Neuron (in vitro differentiated cells): ENCODE measurements at regions not wholly inside any gene's neighbourhood (a gene's known extent, or its start where the extent isn't known, plus 50 kb on each side); places are given as distances from the start of the nearest gene placed in this dataset.

Experiments used
- H2AFZ ChIP-seq: one replicate; pipeline ENCODE4 v1.6.1; 2013; ENCODE audit warnings: low read depth, mild to moderate bottlenecking, inconsistent platforms, low read length, moderate library complexity
- H3K27me3 ChIP-seq: one replicate; pipeline ENCODE4 v1.6.1; 2013; ENCODE audit warnings: low read length; ENCODE audit not compliant: insufficient read depth
- H3K36me3 ChIP-seq: one replicate; pipeline ENCODE4 v1.6.1; 2013; ENCODE audit warnings: low read length; ENCODE audit not compliant: insufficient read depth
- H3K4me1 ChIP-seq: one replicate; pipeline ENCODE4 v1.6.1; 2013; ENCODE audit warnings: low read length; ENCODE audit not compliant: insufficient read depth
- H3K4me3 ChIP-seq: 2 replicates; pipeline ENCODE4 v1.5.1; 2013; ENCODE audit warnings: mild to moderate bottlenecking, low read length, moderate library complexity
- H3K9me3 ChIP-seq: one replicate; pipeline ENCODE4 v1.6.1; 2013; ENCODE audit warnings: low read length

DNA sequence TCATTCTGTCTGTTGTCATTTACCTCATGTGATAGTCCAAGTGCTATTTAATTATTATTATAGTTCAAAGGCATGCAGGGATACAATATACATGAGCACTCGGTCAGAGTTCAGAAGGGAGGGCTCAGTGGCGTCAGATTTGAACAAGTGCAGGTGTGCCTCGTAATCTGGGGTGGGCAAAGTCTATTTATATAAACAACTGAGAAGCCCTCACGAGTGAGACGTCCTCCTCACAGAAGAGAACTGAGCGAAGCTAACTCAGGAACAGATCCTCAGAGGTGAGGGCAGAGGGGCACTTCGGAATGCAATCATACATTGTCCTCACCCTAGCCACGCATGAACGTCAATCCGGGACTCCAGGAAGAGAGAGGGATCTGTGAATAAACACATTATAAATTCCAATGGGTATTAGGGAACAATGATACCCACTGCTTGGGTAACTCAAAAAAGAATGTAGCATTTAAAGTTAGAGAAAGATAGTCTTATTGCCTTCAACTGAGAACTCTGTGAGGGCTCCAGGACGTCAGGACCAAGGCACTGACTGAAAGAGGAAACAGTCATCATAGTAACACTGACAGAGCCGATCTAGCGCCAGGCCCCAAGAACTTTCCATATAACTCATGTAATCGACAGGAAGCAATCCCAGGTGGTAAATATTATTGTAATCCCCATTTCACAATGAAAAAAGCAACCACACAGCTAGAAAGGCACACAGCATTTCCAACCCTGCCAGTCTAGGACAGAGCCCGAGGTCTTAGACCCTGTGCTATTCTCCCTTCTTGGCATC is 127.1 kb upstream of the B3GALT2 start:
- H3K9me3 ChIP-seq = no peaks in the 10 kb centered on the region
- H3K36me3 ChIP-seq = no peaks in the 10 kb centered on the region
- H3K27me3 ChIP-seq = no peaks in the 10 kb centered on the region
- H3K4me3 ChIP-seq = no peak overlapping the region
- no peak overlapping the region for H2AFZ ChIP-seq
- H3K4me1 ChIP-seq = no peaks in the 10 kb centered on the region

DNA sequence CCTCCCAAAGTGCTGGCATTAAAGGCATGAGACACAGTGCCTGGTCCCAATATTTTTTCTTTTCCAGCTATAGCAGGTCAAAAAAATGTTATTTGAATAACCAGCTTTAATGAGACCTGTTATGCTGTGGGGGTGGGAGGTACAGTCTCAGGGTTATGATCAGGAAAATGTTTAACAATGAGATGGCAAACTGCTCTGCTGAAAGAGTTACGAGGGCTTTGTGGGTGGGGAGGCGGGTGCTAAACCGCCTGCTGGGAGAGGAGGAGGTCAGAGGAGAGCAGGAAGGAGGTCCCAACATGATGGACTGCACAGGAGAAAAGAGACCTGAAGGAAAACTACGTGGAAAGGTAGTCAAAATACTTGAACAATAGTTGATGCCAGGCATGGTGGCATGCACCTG is 126.0 kb upstream of the B3GALT2 start:
- Histone ChIP-seq H3K36me3 (no peaks in the 10 kb centered on the region), H3K4me3 (no peak overlapping the region), H3K4me1 (no peaks in the 10 kb centered on the region), H2AFZ (no peak overlapping the region), H3K27me3 (no peaks in the 10 kb centered on the region), H3K9me3 (no peaks in the 10 kb centered on the region)

DNA sequence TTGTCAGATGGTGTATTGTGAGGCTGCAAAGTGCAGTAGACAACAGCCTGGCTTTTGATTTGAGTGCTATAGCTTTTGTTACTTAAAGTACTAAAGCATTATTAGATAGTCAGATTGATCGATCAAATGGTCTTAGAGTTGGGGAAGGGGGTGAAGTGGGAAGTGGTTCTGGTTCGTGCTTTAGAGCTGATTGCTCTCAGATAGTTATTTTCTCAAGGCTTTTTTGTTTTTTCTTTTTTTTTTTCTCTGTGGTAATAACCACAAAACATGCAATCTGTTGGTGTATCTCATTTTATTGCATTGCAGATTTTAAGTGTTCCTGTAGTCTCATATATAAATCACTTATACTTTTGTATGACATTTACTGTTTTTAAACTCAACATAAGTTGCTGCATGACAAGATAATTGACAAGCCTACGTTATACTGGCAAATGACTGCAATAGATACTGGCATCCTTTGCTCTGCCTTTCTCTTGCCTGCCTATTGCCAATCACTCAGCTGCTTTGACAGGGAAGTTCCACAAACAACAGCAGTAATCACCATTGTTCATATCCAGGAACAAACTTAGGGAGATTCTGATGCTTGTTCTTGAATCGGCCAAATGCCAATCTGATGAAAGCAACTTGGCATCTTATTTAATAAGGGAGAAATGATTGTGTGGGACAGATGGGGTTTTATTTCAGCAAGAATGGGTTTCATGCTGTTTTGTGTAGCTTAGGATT is 125.0 kb upstream of the B3GALT2 start:
- Histone ChIP-seq H2AFZ (no peak overlapping the region), H3K4me1 (no peaks in the 10 kb centered on the region), H3K4me3 (no peak overlapping the region), H3K27me3 (no peaks in the 10 kb centered on the region), H3K9me3 (no peaks in the 10 kb centered on the region), H3K36me3 (no peaks in the 10 kb centered on the region)

DNA sequence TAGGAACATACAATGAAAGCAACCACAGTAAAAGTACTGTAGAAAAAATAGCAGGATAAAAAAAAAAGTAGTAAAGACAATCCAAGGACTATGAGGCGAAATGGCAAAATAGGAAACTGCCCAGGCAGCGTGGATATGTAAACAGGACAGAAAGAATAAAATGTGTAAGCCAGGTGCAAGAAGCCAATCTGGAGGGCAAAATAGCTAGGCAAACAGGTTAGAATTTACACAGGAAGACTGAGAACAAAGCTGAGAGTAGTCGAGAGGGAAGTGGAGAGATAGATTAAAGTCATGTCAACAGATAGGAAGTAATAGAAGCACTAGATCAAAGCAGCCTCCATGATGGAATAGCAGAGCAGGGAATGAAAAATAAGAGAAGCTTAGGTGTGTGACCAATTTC is 124.2 kb upstream of the B3GALT2 start:
- H2AFZ ChIP-seq = no peak overlapping the region
- no peaks in the 10 kb centered on the region for H3K36me3 ChIP-seq
- H3K4me3 ChIP-seq = no peak overlapping the region
- H3K4me1 ChIP-seq = no peaks in the 10 kb centered on the region
- H3K27me3 ChIP-seq = no peaks in the 10 kb centered on the region
- H3K9me3 ChIP-seq = no peaks in the 10 kb centered on the region

DNA sequence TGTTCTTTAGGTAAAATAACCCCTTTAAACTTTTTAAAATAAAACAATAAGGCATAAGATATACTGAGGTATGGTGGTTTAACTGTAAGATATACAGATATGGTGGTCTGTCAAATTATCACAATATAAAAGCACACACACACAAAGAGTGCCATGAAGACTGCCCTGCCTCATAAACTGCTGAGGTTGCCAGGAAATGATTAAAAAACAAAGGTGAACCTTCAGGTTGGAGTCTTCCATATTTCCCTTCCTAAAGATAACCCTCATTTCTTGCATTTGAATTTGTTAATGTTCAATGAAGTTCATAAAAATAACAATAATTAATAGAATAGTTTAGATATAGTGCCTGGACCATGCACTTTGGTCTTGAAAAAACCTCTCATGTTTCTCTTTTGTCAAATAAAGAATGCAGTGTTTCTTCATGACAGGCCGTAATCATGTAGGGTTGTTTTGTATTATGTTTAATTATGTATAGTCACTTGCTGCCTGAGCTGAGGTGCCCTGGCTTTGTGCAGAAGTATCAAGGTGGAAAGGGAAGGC is 123.6 kb upstream of the B3GALT2 start:
- H3K4me1 ChIP-seq = no peaks in the 10 kb centered on the region
- H3K9me3 ChIP-seq = no peaks in the 10 kb centered on the region
- no peak overlapping the region for H3K4me3 ChIP-seq
- H3K27me3 ChIP-seq = no peaks in the 10 kb centered on the region
- H2AFZ ChIP-seq = no peak overlapping the region
- no peaks in the 10 kb centered on the region for H3K36me3 ChIP-seq

DNA sequence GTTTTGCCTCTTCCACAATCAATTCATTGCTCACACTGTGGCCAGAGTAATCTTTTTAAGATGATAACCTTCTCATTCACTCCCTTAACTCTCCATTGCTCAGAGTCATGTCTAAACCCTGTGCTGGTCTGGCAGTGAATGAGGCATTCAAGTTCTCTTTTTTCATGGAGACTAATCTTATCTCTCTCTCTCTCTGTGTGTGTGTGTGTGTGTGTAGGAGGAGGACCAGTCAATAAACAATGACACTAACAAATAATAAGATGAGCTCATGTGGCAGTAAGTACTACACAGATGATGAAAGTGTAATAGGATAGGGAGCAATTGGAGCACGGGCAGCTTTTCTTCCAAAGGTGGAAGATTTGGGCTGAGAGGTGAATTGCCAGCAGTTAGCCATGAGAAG is 122.0 kb upstream of the B3GALT2 start:
- Histone ChIP-seq H3K27me3 (no peaks in the 10 kb centered on the region), H2AFZ (no peak overlapping the region), H3K4me3 (no peak overlapping the region), H3K36me3 (no peaks in the 10 kb centered on the region), H3K9me3 (no peaks in the 10 kb centered on the region), H3K4me1 (no peaks in the 10 kb centered on the region)

DNA sequence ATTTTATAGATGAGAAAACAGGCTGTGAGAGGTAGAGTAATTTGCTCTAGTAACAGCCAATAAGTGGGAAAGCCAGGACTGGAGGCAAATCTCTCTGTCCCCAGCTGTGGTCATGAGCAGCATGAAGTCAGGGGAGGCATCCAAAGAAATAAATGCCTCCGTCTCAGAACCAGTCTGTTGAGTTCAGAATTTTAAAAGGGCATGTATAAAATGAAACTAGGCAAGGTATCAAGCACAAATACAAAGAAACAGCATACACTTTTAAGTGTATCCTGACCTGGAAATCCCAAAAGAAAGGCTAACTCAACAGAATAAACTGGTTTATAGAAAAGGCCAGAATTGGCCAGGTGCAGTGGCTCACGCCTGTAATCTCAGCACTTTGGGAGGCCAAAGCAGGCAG is 120.0 kb upstream of the B3GALT2 start:
- Histone ChIP-seq H3K9me3 (no peaks in the 10 kb centered on the region), H3K4me1 (no peaks in the 10 kb centered on the region), H3K27me3 (no peaks in the 10 kb centered on the region), H3K4me3 (no peak overlapping the region), H3K36me3 (no peaks in the 10 kb centered on the region), H2AFZ (no peak overlapping the region)
